Testis (tissue), 2 donors: ENCODE measurements at regions not wholly inside any gene's neighbourhood (a gene's known extent, or its start where the extent isn't known, plus 50 kb on each side); places are given as distances from the start of the nearest gene placed in this dataset.

ENCODE experiments used
- POLR2A ChIP-seq: fragments of 450-650 bp; IDR thresholded peaks from one replicate; pipeline ENCODE4 v1.6.1; 2017; ENCODE audit warnings: antibody characterized with exemption, mild to moderate bottlenecking, moderate library complexity
- TF ChIP-seq, protein P1 (sequence below), 3 experiments: fragments of 450-650 bp in 2 of 3; fragments of 200-600 bp in 1 of 3; sonication (generic) in 1 of 3; IDR thresholded peaks; one replicate each; pipeline ENCODE4 v1.5.1; 2016 to 2019; ENCODE audit warnings: antibody characterized with exemption in 3 of 3, mild to moderate bottlenecking in 2 of 3, moderate library complexity in 1 of 3

DNA sequence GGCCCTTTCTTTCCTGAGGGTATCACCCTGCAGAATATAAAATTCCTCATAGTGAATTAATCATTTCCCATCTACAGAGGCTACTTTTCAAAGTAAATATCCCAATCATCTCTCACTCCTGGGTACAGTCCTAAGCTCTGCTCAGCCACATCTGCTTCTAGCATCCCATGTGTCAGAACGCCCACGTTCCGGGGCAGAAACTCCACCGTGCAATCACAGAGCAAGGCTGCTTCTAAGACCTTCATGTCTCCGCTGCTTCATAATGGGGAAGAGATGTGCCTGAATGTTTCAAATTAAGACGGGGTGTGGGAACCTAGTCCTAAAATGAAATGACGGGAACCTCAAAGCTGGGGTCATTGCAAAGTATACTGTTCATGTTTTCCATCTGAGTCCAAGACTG is 208.8 kb upstream of the GMDS start:
- TF ChIP-seq, protein P1, sequence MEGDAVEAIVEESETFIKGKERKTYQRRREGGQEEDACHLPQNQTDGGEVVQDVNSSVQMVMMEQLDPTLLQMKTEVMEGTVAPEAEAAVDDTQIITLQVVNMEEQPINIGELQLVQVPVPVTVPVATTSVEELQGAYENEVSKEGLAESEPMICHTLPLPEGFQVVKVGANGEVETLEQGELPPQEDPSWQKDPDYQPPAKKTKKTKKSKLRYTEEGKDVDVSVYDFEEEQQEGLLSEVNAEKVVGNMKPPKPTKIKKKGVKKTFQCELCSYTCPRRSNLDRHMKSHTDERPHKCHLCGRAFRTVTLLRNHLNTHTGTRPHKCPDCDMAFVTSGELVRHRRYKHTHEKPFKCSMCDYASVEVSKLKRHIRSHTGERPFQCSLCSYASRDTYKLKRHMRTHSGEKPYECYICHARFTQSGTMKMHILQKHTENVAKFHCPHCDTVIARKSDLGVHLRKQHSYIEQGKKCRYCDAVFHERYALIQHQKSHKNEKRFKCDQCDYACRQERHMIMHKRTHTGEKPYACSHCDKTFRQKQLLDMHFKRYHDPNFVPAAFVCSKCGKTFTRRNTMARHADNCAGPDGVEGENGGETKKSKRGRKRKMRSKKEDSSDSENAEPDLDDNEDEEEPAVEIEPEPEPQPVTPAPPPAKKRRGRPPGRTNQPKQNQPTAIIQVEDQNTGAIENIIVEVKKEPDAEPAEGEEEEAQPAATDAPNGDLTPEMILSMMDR (IDR thresholded peaks at IDR 0.05), result no peak
- TF ChIP-seq POLR2A, result no peak
